Right lobe of liver (tissue), 6 donors: ENCODE measurements at regions not wholly inside any gene's neighbourhood (a gene's known extent, or its start where the extent isn't known, plus 50 kb on each side); places are given as distances from the start of the nearest gene placed in this dataset.

ENCODE experiments used
- ATAC-seq, 4 donors: fragments of 200-7000 bp; cut with Tn5 transposase; one replicate each; pipeline ENCODE4 v1.9.1; 2020; ENCODE audit warnings: mild to moderate bottlenecking in 4 of 4, moderate library complexity in 4 of 4
- DNase-seq, 3 donors: peaks; one replicate each; pipeline ENCODE4 v3.0.0-alpha.2; 2020
- H3K27ac ChIP-seq, 3 donors: fragments of 200-600 bp; one replicate each; pipeline ENCODE4 v1.8.0; 2022
- H3K27me3 ChIP-seq, 2 donors: fragments of 200-600 bp; one replicate each; pipeline ENCODE4 v1.8.0; 2022
- H3K36me3 ChIP-seq, 4 donors: fragments of 200-600 bp; sonication (generic) in 1 of 4; one replicate each; pipeline versions ENCODE4 v1.5.1 to v1.8.0; 2017 to 2022; ENCODE audit warnings: control low read depth in 1 of 4
- H3K4me1 ChIP-seq, 4 donors: fragments of 200-600 bp; sonication (generic) in 1 of 4; one replicate each; pipeline versions ENCODE4 v1.5.1 to v1.8.0; 2017 to 2022; ENCODE audit warnings: control low read depth in 1 of 4
- H3K4me3 ChIP-seq, 3 donors: fragments of 200-600 bp; one replicate each; pipeline ENCODE4 v1.8.0; 2022
- H3K9me3 ChIP-seq, 4 donors: fragments of 200-600 bp; sonication (generic) in 1 of 4; one replicate each; pipeline versions ENCODE4 v1.5.1 to v1.8.0; 2017 to 2022; ENCODE audit warnings: control low read depth in 1 of 4
- CTCF ChIP-seq, 4 donors: fragments of 200-600 bp in 3 of 4; fragments of 450-650 bp in 1 of 4; IDR thresholded peaks; one replicate each; pipeline versions ENCODE4 v1.5.1 to v1.8.0; 2016 to 2022; ENCODE audit warnings: antibody characterized with exemption in 4 of 4, mild to moderate bottlenecking in 2 of 4
- POLR2A ChIP-seq: fragments of 450-650 bp; IDR thresholded peaks from one replicate; pipeline ENCODE4 v1.6.1; 2017; ENCODE audit warnings: antibody characterized with exemption, mild to moderate bottlenecking
- WGBS: methylation state at CpG from one replicate; pipeline ENCODE4 v1.1.6; 2018; ENCODE audit warnings: low coverage, low lambda C conversion rate; ENCODE audit not compliant: insufficient coverage; ENCODE audit errors: missing lambda C conversion rate; 5-methylcytosine and 5-hydroxymethylcytosine counted together
- intact Hi-C, 2 donors: fragments of 100-400 bp; cut with DNase I; formaldehyde crosslinking; loops; one replicate each; pipeline versions ENCODE4 v1.11.2 to v1.14.1; 2022
- donor health status: DM: no; HTN: yes; CAD: no.
- donor health status: DM: no; HTN: no; CAD: no.
- donor health status: DM: no; HTN: no; CAD: no.
- donor health status: DM: no; HTN: yes; CAD: no.
- donor health status: DM: no; HTN: yes; CAD: no.

- intact Hi-C loops, result no loop called here
- DNase-seq, result no peak
- no peak overlapping the region for H3K4me3 ChIP-seq
- H3K36me3 ChIP-seq, result no peaks in the 10 kb centered on the region
- no peak overlapping the region for H3K27ac ChIP-seq
- TF ChIP-seq POLR2A (no peak), CTCF (IDR thresholded peaks at IDR 0.05) (no peak)
- H3K27me3 ChIP-seq, result no peaks in the 10 kb centered on the region
- no peaks in the 10 kb centered on the region for H3K9me3 ChIP-seq
- ATAC-seq, result peak in 3 of 4 donors; percentile 17 to 47 (median 46)
- WGBS, result 13% methylated on average over 5 of the region's 10 CpGs
- H3K4me1 ChIP-seq, result peaks cover 0 to 44% (median 15%) of the 10 kb centered on the region in 4 donors
Measured at GRCh38 chr16:17949141-17949981, 387.2 kb downstream of the NPIPA8 start.

- H3K27me3 ChIP-seq, result no peaks in the 10 kb centered on the region
- DNase-seq, result no peak
- peak; percentile 14 to 55 (median 44) for ATAC-seq
- peaks cover 0 to 44% (median 15%) of the 10 kb centered on the region in 4 donors for H3K4me1 ChIP-seq
- no peaks in the 10 kb centered on the region for H3K36me3 ChIP-seq
- no peak overlapping the region for H3K4me3 ChIP-seq
- 46% methylated on average over 3 of the region's 3 CpGs for WGBS
- H3K9me3 ChIP-seq, result no peaks in the 10 kb centered on the region
- H3K27ac ChIP-seq, result peak overlapping the region in 2 of 3 donors; percentile 34 to 42
- intact Hi-C loops, result no loop called here
- TF ChIP-seq POLR2A (no peak), CTCF (IDR thresholded peaks at IDR 0.05) (no peak)
Measured at GRCh38 chr16:17947637-17948036, 388.9 kb downstream of the NPIPA8 start.

GRCh38 chr16:17947165-17947564 is 389.4 kb downstream of the NPIPA8 start:
- H3K36me3 ChIP-seq, result no peaks in the 10 kb centered on the region
- H3K27ac ChIP-seq, result peak overlapping the region; percentile 22 to 50 (median 34)
- peaks cover 0 to 44% (median 15%) of the 10 kb centered on the region in 4 donors for H3K4me1 ChIP-seq
- 44% methylated on average over 1 of the region's 1 CpG for whole genome bisulfite sequencing
- H3K9me3 ChIP-seq, result no peaks in the 10 kb centered on the region
- TF ChIP-seq CTCF (IDR thresholded peaks at IDR 0.05), result no peak
- no peak for TF ChIP-seq POLR2A
- ATAC-seq, result peak; percentile 90 to 92 (median 90)
- H3K27me3 ChIP-seq, result no peaks in the 10 kb centered on the region
- H3K4me3 ChIP-seq, result no peak overlapping the region
- peak in 1 of 3 donors; percentile 47 for DNase-seq
- intact Hi-C loops, result no loop called here

GRCh38 chr16:17945080-17945601 is 391.4 kb downstream of the NPIPA8 start:
- 70% methylated on average over 5 of the region's 5 CpGs for WGBS
- intact Hi-C loops, result no loop called here
- Histone ChIP-seq H3K27me3 (no peaks in the 10 kb centered on the region), H3K4me3 (no peak overlapping the region), H3K27ac (no peak overlapping the region), H3K36me3 (no peaks in the 10 kb centered on the region), H3K9me3 (no peaks in the 10 kb centered on the region), H3K4me1 (peaks cover 0 to 47% (median 15%) of the 10 kb centered on the region in 4 donors)
- TF ChIP-seq CTCF (IDR thresholded peaks at IDR 0.05) (no peak), POLR2A (no peak)
- peak in 1 of 4 donors; percentile 10 for ATAC-seq
- no peak for DNase-seq
